ENCODE measurements at regions not wholly inside any gene's neighbourhood (a gene's known extent, or its start where the extent isn't known, plus 50 kb on each side); places are given as distances from the start of the nearest gene placed in this dataset.

GRCh38 chr7:83864551-83864950 is 215.6 kb upstream of the SEMA3E start:
- POLR2A ChIA-PET = no interaction called here
- no peaks in the 10 kb centered on the region for H3K27me3 ChIP-seq (ENCODE audit: control insufficient read depth in 1 of 2, insufficient read depth in 2 of 2, low read length in 2 of 2)
- intact Hi-C loops (cut with micrococcal nuclease; ENCODE audit: unreplicated experiment) (no loop called here), in situ Hi-C loops (cut with HindIII; ENCODE audit: extremely low pct_ligation_motif_present, low pct_unique_long_range_greater_than_20kb) (no loop called here)
- no peak overlapping the region for H3K9ac ChIP-seq (ENCODE audit: insufficient read depth, low read depth, low read length)
- H3K4me3 ChIP-seq (replicated peaks in 1 of 3; ENCODE audit: insufficient read depth in 1 of 3, low read depth in 2 of 3, low read length in 3 of 3) = no peak overlapping the region
- no peak overlapping the region for H3K4me2 ChIP-seq (ENCODE audit: low read depth, low read length)
- H3K27ac ChIP-seq (ENCODE audit: extremely low read length, insufficient read depth, low read length) = no peak overlapping the region
- WGBS (ENCODE audit: low lambda C conversion rate) = 9% methylated on average over 2 of the region's 2 CpGs
- TF ChIP-seq ZNF275 (CRISPR knock-in tag; IDR thresholded peaks at IDR 0.05; ENCODE audit: borderline replicate concordance) (no peak), PBX2 (CRISPR knock-in tag; IDR thresholded peaks at IDR 0.05) (no peak), SAP130 (CRISPR knock-in tag; IDR thresholded peaks at IDR 0.05; ENCODE audit: low read depth) (no peak)
- TF ChIP-seq, protein P1, sequence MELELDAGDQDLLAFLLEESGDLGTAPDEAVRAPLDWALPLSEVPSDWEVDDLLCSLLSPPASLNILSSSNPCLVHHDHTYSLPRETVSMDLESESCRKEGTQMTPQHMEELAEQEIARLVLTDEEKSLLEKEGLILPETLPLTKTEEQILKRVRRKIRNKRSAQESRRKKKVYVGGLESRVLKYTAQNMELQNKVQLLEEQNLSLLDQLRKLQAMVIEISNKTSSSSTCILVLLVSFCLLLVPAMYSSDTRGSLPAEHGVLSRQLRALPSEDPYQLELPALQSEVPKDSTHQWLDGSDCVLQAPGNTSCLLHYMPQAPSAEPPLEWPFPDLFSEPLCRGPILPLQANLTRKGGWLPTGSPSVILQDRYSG (CRISPR knock-in tag; IDR thresholded peaks at IDR 0.05) = no peak
- TF ChIP-seq, protein P2, sequence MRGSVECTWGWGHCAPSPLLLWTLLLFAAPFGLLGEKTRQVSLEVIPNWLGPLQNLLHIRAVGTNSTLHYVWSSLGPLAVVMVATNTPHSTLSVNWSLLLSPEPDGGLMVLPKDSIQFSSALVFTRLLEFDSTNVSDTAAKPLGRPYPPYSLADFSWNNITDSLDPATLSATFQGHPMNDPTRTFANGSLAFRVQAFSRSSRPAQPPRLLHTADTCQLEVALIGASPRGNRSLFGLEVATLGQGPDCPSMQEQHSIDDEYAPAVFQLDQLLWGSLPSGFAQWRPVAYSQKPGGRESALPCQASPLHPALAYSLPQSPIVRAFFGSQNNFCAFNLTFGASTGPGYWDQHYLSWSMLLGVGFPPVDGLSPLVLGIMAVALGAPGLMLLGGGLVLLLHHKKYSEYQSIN (CRISPR knock-in tag; IDR thresholded peaks at IDR 0.05; ENCODE audit: borderline replicate concordance) = no peak
- no peak overlapping the region for H2AFZ ChIP-seq (ENCODE audit: low read length)
- BruUV-seq (replicated peaks) = no TSS peak
- H3K36me3 ChIP-seq (replicated peaks in 1 of 2; ENCODE audit: control insufficient read depth in 1 of 2, insufficient read depth in 2 of 2, low read length in 2 of 2) = no peaks in the 10 kb centered on the region
- H3K79me2 ChIP-seq (ENCODE audit: insufficient read depth, low read length) = no peaks in the 10 kb centered on the region
- H3K9me3 ChIP-seq (ENCODE audit: low read length) = no peaks in the 10 kb centered on the region
- no peak for DNase-seq (ENCODE audit: low spot score)
- no peak for FAIRE-seq
- ATAC-seq = no peak
- H3K4me1 ChIP-seq (ENCODE audit: insufficient read depth, low read length) = no peaks in the 10 kb centered on the region
- H4K20me1 ChIP-seq (ENCODE audit: insufficient read depth, low read length) = no peaks in the 10 kb centered on the region
- CTCF ChIA-PET (ENCODE audit: low intra/inter-chr PET ratio, low total read pairs) = no interaction called here

All from HepG2 (cell line).